ENCODE measurements at regions not wholly inside any gene's neighbourhood (a gene's known extent, or its start where the extent isn't known, plus 50 kb on each side); places are given as distances from the start of the nearest gene placed in this dataset.

GRCh38 chr3:197366301-197367044, 68.1 kb upstream of the DLG1 start:
- Histone ChIP-seq H3K27ac (ENCODE audit: low read depth, low read length) (peak overlapping the region; percentile 86), H2AFZ (ENCODE audit: low read length) (no peak overlapping the region), H3K79me2 (ENCODE audit: insufficient read depth, low read length) (no peaks in the 10 kb centered on the region), H3K9me3 (ENCODE audit: low read depth, low read length) (no peaks in the 10 kb centered on the region), H3K4me3 (ENCODE audit: insufficient read depth, low read length) (peak overlapping the region; percentile 23), H3K27me3 (ENCODE audit: insufficient read depth, low read length) (no peaks in the 10 kb centered on the region), H3K4me1 (ENCODE audit: insufficient read depth, low read length) (peaks cover 44% of the 10 kb centered on the region), H3K36me3 (ENCODE audit: insufficient read depth, low read length) (no peaks in the 10 kb centered on the region), H4K20me1 (ENCODE audit: insufficient read depth, low read length) (no peaks in the 10 kb centered on the region), H3K4me2 (ENCODE audit: insufficient read depth, low read length) (peak overlapping the region; percentile 69)
- TF ChIP-seq, protein P1, sequence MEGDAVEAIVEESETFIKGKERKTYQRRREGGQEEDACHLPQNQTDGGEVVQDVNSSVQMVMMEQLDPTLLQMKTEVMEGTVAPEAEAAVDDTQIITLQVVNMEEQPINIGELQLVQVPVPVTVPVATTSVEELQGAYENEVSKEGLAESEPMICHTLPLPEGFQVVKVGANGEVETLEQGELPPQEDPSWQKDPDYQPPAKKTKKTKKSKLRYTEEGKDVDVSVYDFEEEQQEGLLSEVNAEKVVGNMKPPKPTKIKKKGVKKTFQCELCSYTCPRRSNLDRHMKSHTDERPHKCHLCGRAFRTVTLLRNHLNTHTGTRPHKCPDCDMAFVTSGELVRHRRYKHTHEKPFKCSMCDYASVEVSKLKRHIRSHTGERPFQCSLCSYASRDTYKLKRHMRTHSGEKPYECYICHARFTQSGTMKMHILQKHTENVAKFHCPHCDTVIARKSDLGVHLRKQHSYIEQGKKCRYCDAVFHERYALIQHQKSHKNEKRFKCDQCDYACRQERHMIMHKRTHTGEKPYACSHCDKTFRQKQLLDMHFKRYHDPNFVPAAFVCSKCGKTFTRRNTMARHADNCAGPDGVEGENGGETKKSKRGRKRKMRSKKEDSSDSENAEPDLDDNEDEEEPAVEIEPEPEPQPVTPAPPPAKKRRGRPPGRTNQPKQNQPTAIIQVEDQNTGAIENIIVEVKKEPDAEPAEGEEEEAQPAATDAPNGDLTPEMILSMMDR (IDR thresholded peaks at IDR 0.05; ENCODE audit: extremely low read depth, low read depth, low read length) = no peak
- peak; percentile 76 for DNase-seq (ENCODE audit: insufficient read length, low spot score, missing footprints)

- DNase-seq (ENCODE audit: insufficient read length, low spot score, missing footprints) = no peak
- H3K9me3 ChIP-seq (ENCODE audit: low read depth, low read length) = no peaks in the 10 kb centered on the region
- no peaks in the 10 kb centered on the region for H3K27me3 ChIP-seq (ENCODE audit: insufficient read depth, low read length)
- H3K36me3 ChIP-seq (ENCODE audit: insufficient read depth, low read length) = no peaks in the 10 kb centered on the region
- no peaks in the 10 kb centered on the region for H4K20me1 ChIP-seq (ENCODE audit: insufficient read depth, low read length)
- H3K4me3 ChIP-seq (ENCODE audit: insufficient read depth, low read length) = no peak overlapping the region
- H3K79me2 ChIP-seq (ENCODE audit: insufficient read depth, low read length) = no peaks in the 10 kb centered on the region
- H3K27ac ChIP-seq (ENCODE audit: low read depth, low read length) = no peak overlapping the region
- H2AFZ ChIP-seq (ENCODE audit: low read length) = no peak overlapping the region
- TF ChIP-seq, protein P1 (IDR thresholded peaks at IDR 0.05; ENCODE audit: extremely low read depth, low read depth, low read length) = no peak
- no peak overlapping the region for H3K4me2 ChIP-seq (ENCODE audit: insufficient read depth, low read length)
- H3K4me1 ChIP-seq (ENCODE audit: insufficient read depth, low read length) = peaks cover 38% of the 10 kb centered on the region
Measured at GRCh38 chr3:197365586-197365985, 67.2 kb upstream of the DLG1 start.

GRCh38 chr3:197364410-197365071, 66.1 kb upstream of the DLG1 start:
- H4K20me1 ChIP-seq (ENCODE audit: insufficient read depth, low read length) = no peaks in the 10 kb centered on the region
- H3K27me3 ChIP-seq (ENCODE audit: insufficient read depth, low read length) = no peaks in the 10 kb centered on the region
- TF ChIP-seq, protein P1 (IDR thresholded peaks at IDR 0.05; ENCODE audit: extremely low read depth, low read depth, low read length) = no peak
- peaks cover 29% of the 10 kb centered on the region for H3K4me1 ChIP-seq (ENCODE audit: insufficient read depth, low read length)
- H2AFZ ChIP-seq (ENCODE audit: low read length) = no peak overlapping the region
- H3K4me3 ChIP-seq (ENCODE audit: insufficient read depth, low read length) = no peak overlapping the region
- no peaks in the 10 kb centered on the region for H3K36me3 ChIP-seq (ENCODE audit: insufficient read depth, low read length)
- H3K9me3 ChIP-seq (ENCODE audit: low read depth, low read length) = no peaks in the 10 kb centered on the region
- no peak overlapping the region for H3K4me2 ChIP-seq (ENCODE audit: insufficient read depth, low read length)
- no peak overlapping the region for H3K27ac ChIP-seq (ENCODE audit: low read depth, low read length)
- DNase-seq (ENCODE audit: insufficient read length, low spot score, missing footprints) = peak; percentile 43
- H3K79me2 ChIP-seq (ENCODE audit: insufficient read depth, low read length) = no peaks in the 10 kb centered on the region

Data from osteoblast (primary cell).